H1 (cell line): ENCODE measurements at regions not wholly inside any gene's neighbourhood (a gene's known extent, or its start where the extent isn't known, plus 50 kb on each side); places are given as distances from the start of the nearest gene placed in this dataset.

Experiments
- BRCA1 ChIP-seq: IDR thresholded peaks from 2 replicates; pipeline ENCODE4 v1.6.1; 2012; ENCODE audit warnings: low read depth, low read length, improper control_type of control experiment
- RAD21 ChIP-seq, 2 experiments: IDR thresholded peaks in 1 of 2; conservative IDR thresholded peaks in 1 of 2; 2 replicates each; pipeline ENCODE4 v1.6.1; 2011; ENCODE audit warnings: low read depth in 2 of 2, low read length in 2 of 2, improper control_type of control experiment in 1 of 2, inconsistent platforms in 1 of 2, mild to moderate bottlenecking in 1 of 2, moderate library complexity in 1 of 2
- SRF ChIP-seq: IDR thresholded peaks from 2 replicates; pipeline ENCODE4 v1.6.1; 2011; ENCODE audit warnings: mild to moderate bottlenecking, low read depth, low read length, moderate library complexity
- TF ChIP-seq, protein P1 (sequence below): fragments of 300-600 bp; sonication (generic); IDR thresholded peaks from 2 replicates; pipeline ENCODE4 v1.7.1; 2012; ENCODE audit warnings: low read length, moderate library complexity, mild to moderate bottlenecking, inconsistent platforms; ENCODE audit not compliant: insufficient replicate concordance

DNA sequence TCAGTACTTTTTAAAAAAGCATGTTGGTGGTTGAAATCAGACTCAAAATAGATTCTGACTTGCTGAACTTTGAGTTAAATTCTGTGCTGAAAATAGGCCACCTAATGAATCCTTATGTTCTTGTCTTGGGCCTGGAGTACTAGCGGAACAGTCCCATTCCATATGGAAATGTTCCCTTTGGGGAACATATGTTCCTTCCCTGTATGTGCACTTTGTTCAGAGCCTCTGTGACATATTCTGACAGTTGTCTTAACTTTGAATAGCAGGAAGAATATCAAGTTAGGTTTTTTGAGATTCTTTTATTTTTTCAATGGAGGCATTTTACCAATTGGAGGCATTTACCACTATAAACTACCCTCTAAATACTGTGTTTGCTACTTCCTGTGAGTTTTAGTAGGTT, 1667.8 kb downstream of the PLA2G4A start (continued):
- TF ChIP-seq, protein P1, sequence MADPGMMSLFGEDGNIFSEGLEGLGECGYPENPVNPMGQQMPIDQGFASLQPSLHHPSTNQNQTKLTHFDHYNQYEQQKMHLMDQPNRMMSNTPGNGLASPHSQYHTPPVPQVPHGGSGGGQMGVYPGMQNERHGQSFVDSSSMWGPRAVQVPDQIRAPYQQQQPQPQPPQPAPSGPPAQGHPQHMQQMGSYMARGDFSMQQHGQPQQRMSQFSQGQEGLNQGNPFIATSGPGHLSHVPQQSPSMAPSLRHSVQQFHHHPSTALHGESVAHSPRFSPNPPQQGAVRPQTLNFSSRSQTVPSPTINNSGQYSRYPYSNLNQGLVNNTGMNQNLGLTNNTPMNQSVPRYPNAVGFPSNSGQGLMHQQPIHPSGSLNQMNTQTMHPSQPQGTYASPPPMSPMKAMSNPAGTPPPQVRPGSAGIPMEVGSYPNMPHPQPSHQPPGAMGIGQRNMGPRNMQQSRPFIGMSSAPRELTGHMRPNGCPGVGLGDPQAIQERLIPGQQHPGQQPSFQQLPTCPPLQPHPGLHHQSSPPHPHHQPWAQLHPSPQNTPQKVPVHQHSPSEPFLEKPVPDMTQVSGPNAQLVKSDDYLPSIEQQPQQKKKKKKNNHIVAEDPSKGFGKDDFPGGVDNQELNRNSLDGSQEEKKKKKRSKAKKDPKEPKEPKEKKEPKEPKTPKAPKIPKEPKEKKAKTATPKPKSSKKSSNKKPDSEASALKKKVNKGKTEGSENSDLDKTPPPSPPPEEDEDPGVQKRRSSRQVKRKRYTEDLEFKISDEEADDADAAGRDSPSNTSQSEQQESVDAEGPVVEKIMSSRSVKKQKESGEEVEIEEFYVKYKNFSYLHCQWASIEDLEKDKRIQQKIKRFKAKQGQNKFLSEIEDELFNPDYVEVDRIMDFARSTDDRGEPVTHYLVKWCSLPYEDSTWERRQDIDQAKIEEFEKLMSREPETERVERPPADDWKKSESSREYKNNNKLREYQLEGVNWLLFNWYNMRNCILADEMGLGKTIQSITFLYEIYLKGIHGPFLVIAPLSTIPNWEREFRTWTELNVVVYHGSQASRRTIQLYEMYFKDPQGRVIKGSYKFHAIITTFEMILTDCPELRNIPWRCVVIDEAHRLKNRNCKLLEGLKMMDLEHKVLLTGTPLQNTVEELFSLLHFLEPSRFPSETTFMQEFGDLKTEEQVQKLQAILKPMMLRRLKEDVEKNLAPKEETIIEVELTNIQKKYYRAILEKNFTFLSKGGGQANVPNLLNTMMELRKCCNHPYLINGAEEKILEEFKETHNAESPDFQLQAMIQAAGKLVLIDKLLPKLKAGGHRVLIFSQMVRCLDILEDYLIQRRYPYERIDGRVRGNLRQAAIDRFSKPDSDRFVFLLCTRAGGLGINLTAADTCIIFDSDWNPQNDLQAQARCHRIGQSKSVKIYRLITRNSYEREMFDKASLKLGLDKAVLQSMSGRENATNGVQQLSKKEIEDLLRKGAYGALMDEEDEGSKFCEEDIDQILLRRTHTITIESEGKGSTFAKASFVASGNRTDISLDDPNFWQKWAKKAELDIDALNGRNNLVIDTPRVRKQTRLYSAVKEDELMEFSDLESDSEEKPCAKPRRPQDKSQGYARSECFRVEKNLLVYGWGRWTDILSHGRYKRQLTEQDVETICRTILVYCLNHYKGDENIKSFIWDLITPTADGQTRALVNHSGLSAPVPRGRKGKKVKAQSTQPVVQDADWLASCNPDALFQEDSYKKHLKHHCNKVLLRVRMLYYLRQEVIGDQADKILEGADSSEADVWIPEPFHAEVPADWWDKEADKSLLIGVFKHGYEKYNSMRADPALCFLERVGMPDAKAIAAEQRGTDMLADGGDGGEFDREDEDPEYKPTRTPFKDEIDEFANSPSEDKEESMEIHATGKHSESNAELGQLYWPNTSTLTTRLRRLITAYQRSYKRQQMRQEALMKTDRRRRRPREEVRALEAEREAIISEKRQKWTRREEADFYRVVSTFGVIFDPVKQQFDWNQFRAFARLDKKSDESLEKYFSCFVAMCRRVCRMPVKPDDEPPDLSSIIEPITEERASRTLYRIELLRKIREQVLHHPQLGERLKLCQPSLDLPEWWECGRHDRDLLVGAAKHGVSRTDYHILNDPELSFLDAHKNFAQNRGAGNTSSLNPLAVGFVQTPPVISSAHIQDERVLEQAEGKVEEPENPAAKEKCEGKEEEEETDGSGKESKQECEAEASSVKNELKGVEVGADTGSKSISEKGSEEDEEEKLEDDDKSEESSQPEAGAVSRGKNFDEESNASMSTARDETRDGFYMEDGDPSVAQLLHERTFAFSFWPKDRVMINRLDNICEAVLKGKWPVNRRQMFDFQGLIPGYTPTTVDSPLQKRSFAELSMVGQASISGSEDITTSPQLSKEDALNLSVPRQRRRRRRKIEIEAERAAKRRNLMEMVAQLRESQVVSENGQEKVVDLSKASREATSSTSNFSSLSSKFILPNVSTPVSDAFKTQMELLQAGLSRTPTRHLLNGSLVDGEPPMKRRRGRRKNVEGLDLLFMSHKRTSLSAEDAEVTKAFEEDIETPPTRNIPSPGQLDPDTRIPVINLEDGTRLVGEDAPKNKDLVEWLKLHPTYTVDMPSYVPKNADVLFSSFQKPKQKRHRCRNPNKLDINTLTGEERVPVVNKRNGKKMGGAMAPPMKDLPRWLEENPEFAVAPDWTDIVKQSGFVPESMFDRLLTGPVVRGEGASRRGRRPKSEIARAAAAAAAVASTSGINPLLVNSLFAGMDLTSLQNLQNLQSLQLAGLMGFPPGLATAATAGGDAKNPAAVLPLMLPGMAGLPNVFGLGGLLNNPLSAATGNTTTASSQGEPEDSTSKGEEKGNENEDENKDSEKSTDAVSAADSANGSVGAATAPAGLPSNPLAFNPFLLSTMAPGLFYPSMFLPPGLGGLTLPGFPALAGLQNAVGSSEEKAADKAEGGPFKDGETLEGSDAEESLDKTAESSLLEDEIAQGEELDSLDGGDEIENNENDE = no peak
- TF ChIP-seq SRF (no peak), BRCA1 (no peak), RAD21 (IDR thresholded peaks at IDR 0.05 in 1 of 2, conservative IDR thresholded peaks at IDR 0.05 in 1 of 2; ENCODE audit: low read depth in 2 of 2, low read length in 2 of 2) (no peak)
